ENCODE measurements at regions not wholly inside any gene's neighbourhood (a gene's known extent, or its start where the extent isn't known, plus 50 kb on each side); places are given as distances from the start of the nearest gene placed in this dataset.

GRCh38 chr6:155582016-155582991 lies 126.7 kb upstream of the NOX3 start:
- Mint-ChIP-seq H3K4me3 (ENCODE audit: unreplicated experiment) (no peak overlapping the region), H3K9me3 (ENCODE audit: unreplicated experiment) (peaks cover 1% of the 10 kb centered on the region), H3K4me1 (ENCODE audit: low read depth, unreplicated experiment) (peaks cover 13% of the 10 kb centered on the region), H3K27ac (ENCODE audit: unreplicated experiment) (no peak overlapping the region), H3K36me3 (ENCODE audit: unreplicated experiment) (peaks cover 6% of the 10 kb centered on the region), H3K27me3 (ENCODE audit: unreplicated experiment) (peaks cover 2% of the 10 kb centered on the region)
- TF ChIP-seq CTCF (IDR thresholded peaks at IDR 0.05; ENCODE audit: partially characterized antibody, unreplicated experiment), result no peak
- no peak for DNase-seq

GRCh38 chr6:155580904-155581303 lies 125.3 kb upstream of the NOX3 start:
- no peak for TF ChIP-seq CTCF (IDR thresholded peaks at IDR 0.05; ENCODE audit: partially characterized antibody, unreplicated experiment)
- peak overlapping the region; percentile 88 for H3K27ac Mint-ChIP-seq (ENCODE audit: unreplicated experiment)
- H3K36me3 Mint-ChIP-seq (ENCODE audit: unreplicated experiment), result peaks cover 6% of the 10 kb centered on the region
- peaks cover 2% of the 10 kb centered on the region for H3K27me3 Mint-ChIP-seq (ENCODE audit: unreplicated experiment)
- H3K4me1 Mint-ChIP-seq (ENCODE audit: low read depth, unreplicated experiment), result peaks cover 8% of the 10 kb centered on the region
- no peak overlapping the region for H3K4me3 Mint-ChIP-seq (ENCODE audit: unreplicated experiment)
- H3K9me3 Mint-ChIP-seq (ENCODE audit: unreplicated experiment), result peaks cover 1% of the 10 kb centered on the region
- no peak for DNase-seq

- no peak for TF ChIP-seq CTCF (IDR thresholded peaks at IDR 0.05; ENCODE audit: partially characterized antibody, unreplicated experiment)
- Mint-ChIP-seq H3K9me3 (ENCODE audit: unreplicated experiment) (no peaks in the 10 kb centered on the region), H3K4me3 (ENCODE audit: unreplicated experiment) (no peak overlapping the region), H3K36me3 (ENCODE audit: unreplicated experiment) (no peaks in the 10 kb centered on the region), H3K4me1 (ENCODE audit: low read depth, unreplicated experiment) (peaks cover 8% of the 10 kb centered on the region), H3K27ac (ENCODE audit: unreplicated experiment) (no peak overlapping the region), H3K27me3 (ENCODE audit: unreplicated experiment) (no peaks in the 10 kb centered on the region)
- no peak for DNase-seq
These were observed 122.6 kb upstream of the NOX3 start for GRCh38 chr6:155578251-155578650.

- TF ChIP-seq CTCF (IDR thresholded peaks at IDR 0.05; ENCODE audit: partially characterized antibody, unreplicated experiment), result no peak
- H3K4me3 Mint-ChIP-seq (ENCODE audit: unreplicated experiment), result no peak overlapping the region
- no peak for DNase-seq
- no peak overlapping the region for H3K27ac Mint-ChIP-seq (ENCODE audit: unreplicated experiment)
- H3K36me3 Mint-ChIP-seq (ENCODE audit: unreplicated experiment), result peaks cover 6% of the 10 kb centered on the region
- H3K4me1 Mint-ChIP-seq (ENCODE audit: low read depth, unreplicated experiment), result no peaks in the 10 kb centered on the region
- H3K27me3 Mint-ChIP-seq (ENCODE audit: unreplicated experiment), result no peaks in the 10 kb centered on the region
- peaks cover 2% of the 10 kb centered on the region for H3K9me3 Mint-ChIP-seq (ENCODE audit: unreplicated experiment)
These were observed 106.3 kb upstream of the NOX3 start for GRCh38 chr6:155561966-155562364.
